Panc1 (cell line): ENCODE measurements at regions not wholly inside any gene's neighbourhood (a gene's known extent, or its start where the extent isn't known, plus 50 kb on each side); places are given as distances from the start of the nearest gene placed in this dataset.

Experiments used
- POLR2AphosphoS5 ChIP-seq: IDR thresholded peaks from 2 replicates; pipeline ENCODE4 v1.6.1; 2012; ENCODE audit warnings: mild to moderate bottlenecking, low read depth, low read length, moderate library complexity
- SIN3A ChIP-seq: IDR thresholded peaks from 2 replicates; pipeline ENCODE4 v1.6.1; 2012; ENCODE audit warnings: low read depth, mild to moderate bottlenecking, low read length, moderate library complexity, borderline replicate concordance; ENCODE audit not compliant: insufficient read depth
- TCF7L2 ChIP-seq: IDR thresholded peaks from 2 replicates; pipeline ENCODE4 v1.6.1; 2011; ENCODE audit warnings: mild to moderate bottlenecking, low read depth, low read length, inconsistent platforms
- TF ChIP-seq, protein P1 (sequence below): fragments of 450-650 bp; IDR thresholded peaks from 2 replicates; pipeline ENCODE4 v1.5.1; 2017; ENCODE audit warnings: mild to moderate bottlenecking
- TF ChIP-seq, protein P2 (sequence below), 2 experiments: IDR thresholded peaks; 2 replicates each; pipeline ENCODE4 v1.6.1; 2011 to 2012; ENCODE audit warnings: low read depth in 2 of 2, control low read depth in 1 of 2, low read length in 1 of 2, mild to moderate bottlenecking in 1 of 2, moderate library complexity in 1 of 2; ENCODE audit not compliant: insufficient read depth in 1 of 2

DNA sequence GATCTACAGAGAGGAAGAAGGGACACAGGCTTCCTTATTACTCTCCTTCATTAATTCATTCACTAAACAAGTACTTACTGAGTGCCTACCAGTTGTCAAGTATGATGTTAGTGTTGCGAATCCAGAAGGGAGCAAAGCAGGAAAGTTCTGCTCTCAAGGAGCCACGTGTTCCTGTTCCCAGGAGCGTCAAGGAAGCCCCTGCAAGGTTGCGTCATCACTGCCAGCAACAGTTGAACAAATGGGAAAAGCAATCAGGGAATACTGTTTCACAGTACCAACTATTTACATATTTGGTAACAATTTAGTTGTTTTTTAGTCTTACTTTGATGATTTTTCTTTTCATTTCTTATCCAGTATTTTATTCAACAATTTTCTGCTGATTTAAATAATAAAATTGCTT lies 310.0 kb downstream of the FOXA2 start:
- TF ChIP-seq, protein P1, sequence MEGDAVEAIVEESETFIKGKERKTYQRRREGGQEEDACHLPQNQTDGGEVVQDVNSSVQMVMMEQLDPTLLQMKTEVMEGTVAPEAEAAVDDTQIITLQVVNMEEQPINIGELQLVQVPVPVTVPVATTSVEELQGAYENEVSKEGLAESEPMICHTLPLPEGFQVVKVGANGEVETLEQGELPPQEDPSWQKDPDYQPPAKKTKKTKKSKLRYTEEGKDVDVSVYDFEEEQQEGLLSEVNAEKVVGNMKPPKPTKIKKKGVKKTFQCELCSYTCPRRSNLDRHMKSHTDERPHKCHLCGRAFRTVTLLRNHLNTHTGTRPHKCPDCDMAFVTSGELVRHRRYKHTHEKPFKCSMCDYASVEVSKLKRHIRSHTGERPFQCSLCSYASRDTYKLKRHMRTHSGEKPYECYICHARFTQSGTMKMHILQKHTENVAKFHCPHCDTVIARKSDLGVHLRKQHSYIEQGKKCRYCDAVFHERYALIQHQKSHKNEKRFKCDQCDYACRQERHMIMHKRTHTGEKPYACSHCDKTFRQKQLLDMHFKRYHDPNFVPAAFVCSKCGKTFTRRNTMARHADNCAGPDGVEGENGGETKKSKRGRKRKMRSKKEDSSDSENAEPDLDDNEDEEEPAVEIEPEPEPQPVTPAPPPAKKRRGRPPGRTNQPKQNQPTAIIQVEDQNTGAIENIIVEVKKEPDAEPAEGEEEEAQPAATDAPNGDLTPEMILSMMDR = no peak
- TF ChIP-seq SIN3A = no peak
- no peak for TF ChIP-seq POLR2AphosphoS5
- TF ChIP-seq TCF7L2 = no peak
- TF ChIP-seq, protein P2, sequence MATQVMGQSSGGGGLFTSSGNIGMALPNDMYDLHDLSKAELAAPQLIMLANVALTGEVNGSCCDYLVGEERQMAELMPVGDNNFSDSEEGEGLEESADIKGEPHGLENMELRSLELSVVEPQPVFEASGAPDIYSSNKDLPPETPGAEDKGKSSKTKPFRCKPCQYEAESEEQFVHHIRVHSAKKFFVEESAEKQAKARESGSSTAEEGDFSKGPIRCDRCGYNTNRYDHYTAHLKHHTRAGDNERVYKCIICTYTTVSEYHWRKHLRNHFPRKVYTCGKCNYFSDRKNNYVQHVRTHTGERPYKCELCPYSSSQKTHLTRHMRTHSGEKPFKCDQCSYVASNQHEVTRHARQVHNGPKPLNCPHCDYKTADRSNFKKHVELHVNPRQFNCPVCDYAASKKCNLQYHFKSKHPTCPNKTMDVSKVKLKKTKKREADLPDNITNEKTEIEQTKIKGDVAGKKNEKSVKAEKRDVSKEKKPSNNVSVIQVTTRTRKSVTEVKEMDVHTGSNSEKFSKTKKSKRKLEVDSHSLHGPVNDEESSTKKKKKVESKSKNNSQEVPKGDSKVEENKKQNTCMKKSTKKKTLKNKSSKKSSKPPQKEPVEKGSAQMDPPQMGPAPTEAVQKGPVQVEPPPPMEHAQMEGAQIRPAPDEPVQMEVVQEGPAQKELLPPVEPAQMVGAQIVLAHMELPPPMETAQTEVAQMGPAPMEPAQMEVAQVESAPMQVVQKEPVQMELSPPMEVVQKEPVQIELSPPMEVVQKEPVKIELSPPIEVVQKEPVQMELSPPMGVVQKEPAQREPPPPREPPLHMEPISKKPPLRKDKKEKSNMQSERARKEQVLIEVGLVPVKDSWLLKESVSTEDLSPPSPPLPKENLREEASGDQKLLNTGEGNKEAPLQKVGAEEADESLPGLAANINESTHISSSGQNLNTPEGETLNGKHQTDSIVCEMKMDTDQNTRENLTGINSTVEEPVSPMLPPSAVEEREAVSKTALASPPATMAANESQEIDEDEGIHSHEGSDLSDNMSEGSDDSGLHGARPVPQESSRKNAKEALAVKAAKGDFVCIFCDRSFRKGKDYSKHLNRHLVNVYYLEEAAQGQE (IDR thresholded peaks at IDR 0.05; ENCODE audit: insufficient read depth in 1 of 2, low read depth in 2 of 2, low read length in 1 of 2) = no peak
